HCT116 (cell line): ENCODE measurements at regions not wholly inside any gene's neighbourhood (a gene's known extent, or its start where the extent isn't known, plus 50 kb on each side); places are given as distances from the start of the nearest gene placed in this dataset.

ENCODE experiments used
- ATAC-seq: fragments of 200-7000 bp; cut with Tn5 transposase; 2 replicates; pipeline ENCODE4 v1.9.1; 2020; ENCODE audit warnings: mild to moderate bottlenecking, moderate library complexity
- BruUV-seq: library from RNA; stranded (reverse); fragments of 400-500 nt; replicated peaks from 2 replicates; lab custom pipeline; 2021; lab: Mats Ljungman, UMichigan
- CTCF ChIA-PET: fragments of 300-600 bp; sonication (Branson Sonifier 250); formaldehyde crosslinking; loops from one replicate; lab custom pipeline; 2021; ENCODE audit warnings: antibody characterized with exemption; lab: Charles Lee
- POLR2A ChIA-PET: fragments of 300-600, 350-600 bp; sonication (Branson Sonifier 250); formaldehyde crosslinking; loops from one replicate; lab custom pipeline; 2021; ENCODE audit warnings: antibody characterized with exemption; lab: Charles Lee
- RAD21 ChIA-PET, 2 experiments: fragments of 300-600 bp; sonication (Branson Sonifier 250); formaldehyde crosslinking; loops; one replicate each; lab custom pipeline; 2023; ENCODE audit warnings: low total read pairs in 2 of 2; ENCODE audit not compliant: uncharacterized antibody in 2 of 2, unreplicated experiment in 2 of 2, low non-redundant PET in 1 of 2; lab: Charles Lee
- DNase-seq: peaks from one replicate; pipeline ENCODE4 v3.0.0-alpha.2; 2010; ENCODE audit warnings: low read depth, low spot score
- H2AFZ ChIP-seq: fragments of 200-600 bp; shearing (Covaris generic), sonication (generic); 2 replicates; pipeline ENCODE4 v1.6.1; 2017; ENCODE audit warnings: low read depth, mixed run types, mixed read lengths, antibody characterized with exemption, low read length; ENCODE audit not compliant: poor library complexity, severe bottlenecking
- H3K27ac ChIP-seq: 2 replicates; pipeline ENCODE4 v1.5.1; 2012; ENCODE audit warnings: low read depth, low read length
- H3K27me3 ChIP-seq: fragments of 200-600 bp; sonication (generic); 2 replicates; pipeline ENCODE4 v1.6.1; 2016; ENCODE audit warnings: mixed run types, low read length, mixed read lengths; ENCODE audit not compliant: insufficient read depth
- H3K36me3 ChIP-seq, 2 experiments: fragments of 200-500 bp in 1 of 2; fragments of 200-600 bp in 1 of 2; sonication (Bioruptor generic) in 1 of 2; sonication (generic) in 1 of 2; 2 replicates each; pipeline versions ENCODE4 v1.5.1 to v1.6.1; 2014 to 2016; ENCODE audit warnings: low read length in 2 of 2, inconsistent platforms in 1 of 2, mixed read lengths in 1 of 2, mixed run types in 1 of 2; ENCODE audit not compliant: insufficient read depth in 2 of 2, control insufficient read depth in 1 of 2
- H3K4me1 ChIP-seq, 2 experiments: fragments of 200-600 bp in 1 of 2; sonication (generic) in 1 of 2; 2 replicates each; pipeline versions ENCODE4 v1.5.1 to v1.6.1; 2012 to 2017; ENCODE audit warnings: low read length in 2 of 2, inconsistent platforms in 1 of 2, mild to moderate bottlenecking in 1 of 2, mixed read lengths in 1 of 2, mixed run types in 1 of 2, moderate library complexity in 1 of 2; ENCODE audit not compliant: insufficient read depth in 2 of 2, control insufficient read depth in 1 of 2
- H3K4me2 ChIP-seq: fragments of 200-600 bp; sonication (generic); 2 replicates; pipeline ENCODE4 v1.6.1; 2017; ENCODE audit warnings: mixed run types, low read length, mixed read lengths
- H3K4me3 ChIP-seq, 2 experiments: fragments of 200-600 bp in 1 of 2; sonication (generic) in 1 of 2; replicated peaks in 1 of 2; 2 replicates each; pipeline ENCODE4 v1.5.1; 2011 to 2016; ENCODE audit warnings: low read length in 2 of 2, control low read depth in 1 of 2, low read depth in 1 of 2, mild to moderate bottlenecking in 1 of 2, mixed read lengths in 1 of 2, mixed run types in 1 of 2
- H3K79me2 ChIP-seq: fragments of 200-600 bp; sonication (generic); 2 replicates; pipeline ENCODE4 v1.6.1; 2017; ENCODE audit warnings: mild to moderate bottlenecking, mixed run types, low read length, moderate library complexity, mixed read lengths; ENCODE audit not compliant: insufficient read depth
- H3K9ac ChIP-seq: fragments of 200-600 bp; sonication (generic); 2 replicates; pipeline ENCODE4 v1.6.1; 2016; ENCODE audit warnings: low read length, mixed read lengths
- H3K9me2 ChIP-seq: fragments of 200-600 bp; sonication (generic), shearing (Covaris generic); 2 replicates; pipeline ENCODE4 v1.6.1; 2017; ENCODE audit warnings: mixed run types, mild to moderate bottlenecking, moderate library complexity; ENCODE audit not compliant: insufficient read depth
- H3K9me3 ChIP-seq, 2 experiments: fragments of 200-500 bp in 1 of 2; fragments of 200-600 bp in 1 of 2; sonication (Bioruptor generic) in 1 of 2; sonication (generic) in 1 of 2; 2 replicates each; pipeline ENCODE4 v1.6.1; 2014 to 2017; ENCODE audit warnings: low read length in 2 of 2, mixed read lengths in 2 of 2, inconsistent platforms in 1 of 2, low read depth in 1 of 2, mild to moderate bottlenecking in 1 of 2, mixed run types in 1 of 2, moderate library complexity in 1 of 2; ENCODE audit not compliant: control insufficient read depth in 1 of 2, insufficient read depth in 1 of 2
- H4K20me1 ChIP-seq: fragments of 200-600 bp; sonication (generic), shearing (Covaris generic); 2 replicates; pipeline ENCODE4 v1.6.1; 2017; ENCODE audit warnings: mixed run types, mild to moderate bottlenecking, moderate library complexity; ENCODE audit not compliant: insufficient read depth
- CBX3 ChIP-seq: IDR thresholded peaks from 2 replicates; pipeline ENCODE4 v1.6.1; 2012; ENCODE audit warnings: low read depth
- EGR1 ChIP-seq: IDR thresholded peaks from 2 replicates; pipeline ENCODE4 v1.6.1; 2012; ENCODE audit warnings: low read depth
- EZH2 ChIP-seq: fragments of 200-600 bp; sonication (generic); IDR thresholded peaks from 2 replicates; pipeline ENCODE4 v1.6.1; 2017; ENCODE audit warnings: antibody characterized with exemption, mixed run types
- EZH2phosphoT487 ChIP-seq: fragments of 200-600 bp; IDR thresholded peaks from 2 replicates; pipeline ENCODE4 v1.6.1; 2018; ENCODE audit warnings: antibody characterized with exemption, borderline replicate concordance
- FOSL1 ChIP-seq: IDR thresholded peaks from 2 replicates; pipeline ENCODE4 v1.6.1; 2012; ENCODE audit warnings: low read depth
- POLR2A ChIP-seq: IDR thresholded peaks from 2 replicates; pipeline ENCODE4 v1.7.0; 2011; ENCODE audit warnings: borderline replicate concordance; ENCODE audit not compliant: insufficient read depth, insufficient read length; ENCODE audit errors: extremely low read depth
- POLR2AphosphoS5 ChIP-seq: IDR thresholded peaks from 2 replicates; pipeline ENCODE4 v1.6.1; 2011; ENCODE audit warnings: mild to moderate bottlenecking, low read depth, low read length, moderate library complexity
- RAD21 ChIP-seq: IDR thresholded peaks from 2 replicates; pipeline ENCODE4 v1.6.1; 2012; ENCODE audit warnings: low read depth, mild to moderate bottlenecking
- SIN3A ChIP-seq: IDR thresholded peaks from 2 replicates; pipeline ENCODE4 v1.6.1; 2012; ENCODE audit warnings: low read depth
- SRF ChIP-seq: IDR thresholded peaks from 2 replicates; pipeline ENCODE4 v1.6.1; 2012; ENCODE audit warnings: low read depth
- TCF7L2 ChIP-seq: IDR thresholded peaks from 2 replicates; pipeline ENCODE4 v1.7.0; 2011; ENCODE audit warnings: borderline replicate concordance, inconsistent platforms; ENCODE audit not compliant: insufficient read depth, insufficient read length; ENCODE audit errors: extremely low read depth
- YY1 ChIP-seq: IDR thresholded peaks from 2 replicates; pipeline ENCODE4 v1.6.1; 2011; ENCODE audit warnings: low read length, low read depth, moderate library complexity, mild to moderate bottlenecking; ENCODE audit not compliant: insufficient replicate concordance; ENCODE audit errors: extremely low read depth
- ZFX ChIP-seq: fragments of 450-650 bp; IDR thresholded peaks from 2 replicates; pipeline ENCODE4 v1.6.1; 2017
- ZNF274 ChIP-seq: fragments of 200-500 bp; sonication (Bioruptor generic); IDR thresholded peaks from 2 replicates; pipeline ENCODE4 v1.6.1; 2014; ENCODE audit warnings: mild to moderate bottlenecking, low read depth, low read length, inconsistent platforms
- intact Hi-C: fragments of 100-400 bp; cut with micrococcal nuclease; formaldehyde crosslinking; loops from 2 replicates; pipeline ENCODE4 v1.10.0; 2022
- TF ChIP-seq, protein P1 (sequence below), 3 experiments: fragments of 200-600 bp in 1 of 3; sonication (generic) in 1 of 3; IDR thresholded peaks in 2 of 3; conservative IDR thresholded peaks in 1 of 3; 2 replicates each; pipeline ENCODE4 v1.5.1; 2012 to 2017; ENCODE audit warnings: low read depth in 2 of 3, low read length in 2 of 3, antibody characterized with exemption in 1 of 3, borderline replicate concordance in 1 of 3, control low read depth in 1 of 3, mild to moderate bottlenecking in 1 of 3, mixed read lengths in 1 of 3, mixed run types in 1 of 3, moderate library complexity in 1 of 3; ENCODE audit not compliant: insufficient read depth in 1 of 3
- TF ChIP-seq, protein P2 (sequence below): IDR thresholded peaks from 2 replicates; pipeline ENCODE4 v1.6.1; 2012

DNA sequence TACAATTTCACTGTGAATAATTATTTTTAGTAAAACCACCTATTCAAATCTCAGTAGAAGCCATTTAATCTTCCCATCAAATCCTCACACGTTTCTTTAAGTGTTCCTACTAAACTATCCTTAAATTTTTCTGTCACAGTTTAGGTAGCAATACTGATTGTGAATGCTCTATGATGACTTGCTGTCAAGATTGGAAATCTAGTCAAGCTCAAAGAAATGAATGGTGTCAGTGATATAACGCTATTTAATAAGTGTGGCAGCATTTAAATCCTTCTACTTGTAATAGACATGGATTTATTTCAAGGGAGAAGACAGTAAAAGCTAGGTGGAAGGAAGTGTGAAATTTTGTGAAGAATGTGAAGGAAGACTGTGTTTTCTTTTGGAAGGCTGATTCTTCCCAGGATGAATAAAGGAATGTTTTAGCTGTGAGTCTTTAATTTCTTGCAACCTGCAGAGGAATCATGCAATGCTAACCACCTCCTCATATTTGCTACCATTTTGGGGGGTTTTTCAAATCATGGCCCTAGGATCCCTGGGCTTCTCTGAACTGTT lies 936.7 kb upstream of the NEGR1 start:
- intact Hi-C loops, result no loop called here
- Histone ChIP-seq H3K9ac (no peak overlapping the region), H3K27ac (no peak overlapping the region), H3K9me2 (no peaks in the 10 kb centered on the region)
- TF ChIP-seq, protein P1, sequence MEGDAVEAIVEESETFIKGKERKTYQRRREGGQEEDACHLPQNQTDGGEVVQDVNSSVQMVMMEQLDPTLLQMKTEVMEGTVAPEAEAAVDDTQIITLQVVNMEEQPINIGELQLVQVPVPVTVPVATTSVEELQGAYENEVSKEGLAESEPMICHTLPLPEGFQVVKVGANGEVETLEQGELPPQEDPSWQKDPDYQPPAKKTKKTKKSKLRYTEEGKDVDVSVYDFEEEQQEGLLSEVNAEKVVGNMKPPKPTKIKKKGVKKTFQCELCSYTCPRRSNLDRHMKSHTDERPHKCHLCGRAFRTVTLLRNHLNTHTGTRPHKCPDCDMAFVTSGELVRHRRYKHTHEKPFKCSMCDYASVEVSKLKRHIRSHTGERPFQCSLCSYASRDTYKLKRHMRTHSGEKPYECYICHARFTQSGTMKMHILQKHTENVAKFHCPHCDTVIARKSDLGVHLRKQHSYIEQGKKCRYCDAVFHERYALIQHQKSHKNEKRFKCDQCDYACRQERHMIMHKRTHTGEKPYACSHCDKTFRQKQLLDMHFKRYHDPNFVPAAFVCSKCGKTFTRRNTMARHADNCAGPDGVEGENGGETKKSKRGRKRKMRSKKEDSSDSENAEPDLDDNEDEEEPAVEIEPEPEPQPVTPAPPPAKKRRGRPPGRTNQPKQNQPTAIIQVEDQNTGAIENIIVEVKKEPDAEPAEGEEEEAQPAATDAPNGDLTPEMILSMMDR (IDR thresholded peaks at IDR 0.05 in 2 of 3, conservative IDR thresholded peaks at IDR 0.05 in 1 of 3; ENCODE audit: borderline replicate concordance in 1 of 3, insufficient read depth in 1 of 3, low read depth in 2 of 3, low read length in 2 of 3), result no peak
- TF ChIP-seq SRF (no peak), ZFX (no peak)
- TF ChIP-seq, all 23 proteins: peak for 0
- ATAC-seq (no peak), DNase-seq (no peak)
- BruUV-seq, result no TSS peak
- POLR2A ChIA-PET, result no interaction called here
- Histone ChIP-seq H4K20me1 (no peaks in the 10 kb centered on the region), H3K9me3 (peaks cover 11 to 25% of the 10 kb centered on the region in 2 experiments; a peak in 2 of 4 replicates), H2AFZ (no peak overlapping the region), H3K27me3 (no peaks in the 10 kb centered on the region), H3K36me3 (no peaks in the 10 kb centered on the region), H3K4me1 (no peaks in the 10 kb centered on the region), H3K4me2 (no peak overlapping the region), H3K79me2 (no peaks in the 10 kb centered on the region), H3K4me3 (no peak overlapping the region)
- RAD21 ChIA-PET, result no interaction called here
- CTCF ChIA-PET, result no interaction called here

DNA sequence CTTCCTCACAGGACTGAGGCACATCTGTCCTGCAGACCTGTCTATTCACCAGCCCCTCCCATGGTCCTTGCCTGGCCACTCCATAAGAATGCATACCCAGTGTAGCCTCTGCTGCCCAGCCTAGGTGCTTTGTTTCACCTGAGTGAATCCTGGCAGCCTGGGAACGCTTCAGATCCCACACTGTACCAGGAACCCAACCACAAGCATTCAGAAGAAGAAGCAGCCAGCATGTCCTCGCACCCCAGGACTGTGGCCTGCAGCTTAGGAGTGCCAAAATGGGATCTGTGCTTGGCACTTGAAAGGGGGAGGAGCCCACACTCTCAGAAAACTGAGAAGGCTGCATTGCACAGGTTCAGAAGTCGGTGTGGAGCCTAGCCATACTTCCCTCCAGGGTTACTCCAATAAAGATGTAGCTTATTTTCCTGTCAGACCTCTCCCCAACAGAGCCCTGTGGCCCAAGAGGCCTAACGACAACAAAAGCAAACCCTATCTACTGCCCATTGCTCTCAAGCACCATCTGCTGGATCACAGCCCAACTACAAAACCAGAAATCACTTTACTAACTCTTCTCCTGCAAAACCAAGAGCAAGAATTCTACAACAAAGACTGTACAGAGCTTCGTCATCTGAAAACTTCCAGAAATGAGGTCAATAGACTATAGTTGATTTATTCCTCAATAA lies 923.1 kb upstream of the NEGR1 start:
- Histone ChIP-seq H3K27me3 (no peaks in the 10 kb centered on the region), H3K9me3 (peaks cover 0 to 15% of the 10 kb centered on the region in 2 experiments; a peak in 2 of 4 replicates), H3K4me2 (no peak overlapping the region), H3K4me3 (no peak overlapping the region), H4K20me1 (no peaks in the 10 kb centered on the region), H3K9ac (no peak overlapping the region), H3K27ac (no peak overlapping the region), H2AFZ (no peak overlapping the region), H3K4me1 (no peaks in the 10 kb centered on the region), H3K9me2 (no peaks in the 10 kb centered on the region), H3K36me3 (no peaks in the 10 kb centered on the region), H3K79me2 (no peaks in the 10 kb centered on the region)
- BruUV-seq, result no TSS peak
- ChIA-PET POLR2A (no interaction called here), CTCF (no interaction called here), RAD21 (no interaction called here)
- no peak for DNase-seq
- intact Hi-C loops, result no loop called here
- no peak for ATAC-seq
- TF ChIP-seq EZH2phosphoT487 (no peak), SRF (no peak), YY1 (no peak), ZNF274 (no peak), POLR2A (no peak), EGR1 (no peak), TCF7L2 (no peak), RAD21 (no peak), CBX3 (no peak), FOSL1 (no peak), SIN3A (no peak), EZH2 (no peak), POLR2AphosphoS5 (no peak), ZFX (no peak)
- TF ChIP-seq, protein P2, sequence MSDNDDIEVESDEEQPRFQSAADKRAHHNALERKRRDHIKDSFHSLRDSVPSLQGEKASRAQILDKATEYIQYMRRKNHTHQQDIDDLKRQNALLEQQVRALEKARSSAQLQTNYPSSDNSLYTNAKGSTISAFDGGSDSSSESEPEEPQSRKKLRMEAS, result no peak
- TF ChIP-seq, protein P1 (IDR thresholded peaks at IDR 0.05 in 2 of 3, conservative IDR thresholded peaks at IDR 0.05 in 1 of 3; ENCODE audit: borderline replicate concordance in 1 of 3, insufficient read depth in 1 of 3, low read depth in 2 of 3, low read length in 2 of 3), result no peak
